Karpas-422 (cell line): ENCODE measurements at regions not wholly inside any gene's neighbourhood (a gene's known extent, or its start where the extent isn't known, plus 50 kb on each side); places are given as distances from the start of the nearest gene placed in this dataset.
"Not testable (repeated sequence)": the region's sequence is repeated elsewhere in the genome, so short reads cannot be mapped to it uniquely, and the experiment has no call there.

ENCODE experiments used
- DNase-seq: peaks from one replicate; pipeline ENCODE4 v3.0.0-alpha.2; 2015
- H2AFZ ChIP-seq: fragments of 200-600 bp; sonication (generic); 2 replicates; pipeline ENCODE4 v1.6.1; 2014; ENCODE audit warnings: antibody characterized with exemption, low read length, mixed read lengths
- H3K27ac ChIP-seq: fragments of 200-600 bp; sonication (generic); 2 replicates; pipeline ENCODE4 v1.5.1; 2014; ENCODE audit warnings: mild to moderate bottlenecking, low read length, moderate library complexity
- H3K27me3 ChIP-seq: fragments of 200-600 bp; sonication (generic); 2 replicates; pipeline ENCODE4 v1.6.1; 2014; ENCODE audit warnings: low read length, mixed read lengths
- H3K36me3 ChIP-seq: fragments of 200-600 bp; sonication (generic); 2 replicates; pipeline ENCODE4 v1.6.1; 2014; ENCODE audit warnings: low read length, mixed read lengths; ENCODE audit not compliant: insufficient read depth
- H3K4me1 ChIP-seq: fragments of 200-600 bp; sonication (generic); 2 replicates; pipeline ENCODE4 v1.6.1; 2014; ENCODE audit warnings: mild to moderate bottlenecking, low read length, mixed read lengths
- H3K4me2 ChIP-seq: fragments of 200-600 bp; sonication (generic); 2 replicates; pipeline ENCODE4 v1.6.1; 2014; ENCODE audit warnings: low read length, low read depth, mild to moderate bottlenecking; ENCODE audit not compliant: poor library complexity, severe bottlenecking
- H3K4me3 ChIP-seq: fragments of 200-600 bp; sonication (generic); 2 replicates; pipeline ENCODE4 v1.5.1; 2014; ENCODE audit warnings: mild to moderate bottlenecking, antibody characterized with exemption, low read length, mixed read lengths
- H3K79me2 ChIP-seq: fragments of 200-600 bp; sonication (generic); 2 replicates; pipeline ENCODE4 v1.6.1; 2014; ENCODE audit warnings: mild to moderate bottlenecking, low read length, mixed read lengths
- H3K9ac ChIP-seq: fragments of 200-600 bp; sonication (generic); 2 replicates; pipeline ENCODE4 v1.6.0; 2014; ENCODE audit warnings: low read length
- H3K9me2 ChIP-seq: fragments of 200-600 bp; sonication (generic), shearing (Covaris generic); replicated peaks from 2 replicates; pipeline ENCODE4 v1.6.0; 2014; ENCODE audit warnings: mild to moderate bottlenecking, low read length, moderate library complexity; ENCODE audit not compliant: insufficient read depth
- H3K9me3 ChIP-seq: fragments of 300-700, 200-600 bp; sonication (generic); 2 replicates; pipeline ENCODE4 v1.6.1; 2014; ENCODE audit warnings: low read length, mixed read lengths
- H4K20me1 ChIP-seq: fragments of 200-600 bp; sonication (generic); 2 replicates; pipeline ENCODE4 v1.6.1; 2014; ENCODE audit warnings: mild to moderate bottlenecking, antibody characterized with exemption, low read length, low read depth; ENCODE audit not compliant: insufficient read depth

GRCh38 chr2:111244864-111245263 lies 124.2 kb downstream of the BCL2L11 start:
- DNase-seq = no peak
- Histone ChIP-seq H3K79me2 (no peaks in the 10 kb centered on the region), H3K9me3 (no peaks in the 10 kb centered on the region), H3K27ac (no peak overlapping the region), H3K27me3 (no peaks in the 10 kb centered on the region), H3K4me2 (no peak overlapping the region), H3K9me2 (no peaks in the 10 kb centered on the region), H3K9ac (no peak overlapping the region), H3K4me3 (no peak overlapping the region), H2AFZ (no peak overlapping the region), H3K4me1 (no peaks in the 10 kb centered on the region), H4K20me1 (no peaks in the 10 kb centered on the region), H3K36me3 (no peaks in the 10 kb centered on the region)

- Histone ChIP-seq H3K4me1 (no peaks in the 10 kb centered on the region), H3K27me3 (no peaks in the 10 kb centered on the region), H3K27ac (no peak overlapping the region), H2AFZ (no peak overlapping the region), H3K4me3 (no peak overlapping the region), H3K4me2 (no peak overlapping the region), H3K9me3 (no peaks in the 10 kb centered on the region), H3K79me2 (no peaks in the 10 kb centered on the region), H3K36me3 (no peaks in the 10 kb centered on the region), H3K9me2 (no peaks in the 10 kb centered on the region), H4K20me1 (no peaks in the 10 kb centered on the region), H3K9ac (no peak overlapping the region)
- no peak for DNase-seq
These were observed 125.9 kb downstream of the BCL2L11 start for GRCh38 chr2:111246620-111247061.

GRCh38 chr2:111247491-111247890 lies 126.8 kb downstream of the BCL2L11 start:
- Histone ChIP-seq H3K9me2 (no peaks in the 10 kb centered on the region), H3K4me3 (no peak overlapping the region), H3K27ac (no peak overlapping the region), H3K36me3 (no peaks in the 10 kb centered on the region), H4K20me1 (no peaks in the 10 kb centered on the region), H3K9ac (no peak overlapping the region), H3K9me3 (no peaks in the 10 kb centered on the region; the same call in 1 of the 2 replicates), H2AFZ (no peak overlapping the region), H3K79me2 (no peaks in the 10 kb centered on the region), H3K4me1 (no peaks in the 10 kb centered on the region), H3K4me2 (no peak overlapping the region), H3K27me3 (no peaks in the 10 kb centered on the region)
- DNase-seq = no peak

- no peaks in the 10 kb centered on the region for H3K79me2 ChIP-seq
- H2AFZ ChIP-seq = no peak overlapping the region
- H3K9ac ChIP-seq = no peak overlapping the region
- H3K36me3 ChIP-seq = no peaks in the 10 kb centered on the region
- no peak overlapping the region for H3K4me2 ChIP-seq
- no peaks in the 10 kb centered on the region for H3K4me1 ChIP-seq
- no peak overlapping the region for H3K27ac ChIP-seq
- no peaks in the 10 kb centered on the region for H4K20me1 ChIP-seq
- no peak for DNase-seq
- no peaks in the 10 kb centered on the region for H3K27me3 ChIP-seq
- no peaks in the 10 kb centered on the region; the same call in 1 of the 2 replicates for H3K9me3 ChIP-seq
- no peak overlapping the region for H3K4me3 ChIP-seq
- H3K9me2 ChIP-seq = no peaks in the 10 kb centered on the region
These were observed 129.1 kb downstream of the BCL2L11 start for GRCh38 chr2:111249806-111250205.

DNA sequence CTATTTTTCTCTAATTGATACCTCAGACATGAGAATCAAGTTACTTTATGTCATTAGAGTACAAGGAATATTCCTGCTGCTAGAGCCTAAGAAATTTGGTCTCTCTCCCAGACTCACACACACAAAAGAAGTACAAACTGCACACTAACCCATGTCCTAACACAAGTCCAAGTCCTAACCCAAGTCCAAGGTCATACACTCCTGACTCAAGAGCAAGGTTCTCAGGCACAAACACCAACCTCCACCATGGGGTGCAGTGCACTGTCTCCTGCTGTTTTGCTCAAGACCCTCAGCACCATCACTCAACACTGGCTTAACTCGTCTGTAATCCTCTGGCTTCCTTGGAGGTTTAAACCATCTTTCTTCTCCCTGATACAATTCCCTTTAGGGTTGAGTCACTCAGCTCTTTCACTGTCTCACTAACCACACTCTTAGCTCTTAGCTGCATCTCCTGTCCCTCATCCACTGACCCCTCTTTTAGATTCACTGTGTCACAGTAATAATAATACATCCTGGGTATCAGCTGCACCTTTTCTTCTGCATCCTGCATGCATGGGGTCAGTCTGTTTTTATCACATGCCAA lies 129.8 kb downstream of the BCL2L11 start:
- H2AFZ ChIP-seq = no peak overlapping the region
- H4K20me1 ChIP-seq = no peaks in the 10 kb centered on the region
- H3K4me1 ChIP-seq = no peaks in the 10 kb centered on the region
- no peaks in the 10 kb centered on the region for H3K27me3 ChIP-seq
- no peak overlapping the region for H3K9ac ChIP-seq
- no peaks in the 10 kb centered on the region for H3K9me2 ChIP-seq
- no peak for DNase-seq
- H3K4me2 ChIP-seq = no peak overlapping the region
- H3K79me2 ChIP-seq = no peaks in the 10 kb centered on the region
- H3K4me3 ChIP-seq = no peak overlapping the region
- no peak overlapping the region for H3K27ac ChIP-seq
- H3K36me3 ChIP-seq = no peaks in the 10 kb centered on the region
- no peaks in the 10 kb centered on the region; the same call in 1 of the 2 replicates for H3K9me3 ChIP-seq

DNA sequence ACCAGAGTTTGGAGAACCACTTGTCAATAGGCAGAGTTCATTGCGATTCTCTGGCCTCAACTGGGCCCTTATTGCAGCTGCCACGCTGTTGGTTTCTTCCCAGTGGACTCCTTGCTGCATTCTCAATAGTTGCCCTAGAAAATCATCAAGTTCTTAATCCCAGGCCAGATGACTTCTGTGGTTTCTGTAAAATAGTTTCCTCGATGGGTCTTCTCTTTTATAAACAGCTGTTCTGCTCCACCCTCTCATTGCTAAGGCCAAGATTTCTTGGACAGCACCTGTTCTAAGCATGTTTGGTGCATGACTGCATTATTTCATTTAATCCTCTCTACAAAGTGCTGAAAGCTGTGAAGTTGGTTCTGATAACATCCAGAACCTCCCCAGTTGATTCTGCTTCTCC lies 131.0 kb downstream of the BCL2L11 start:
- Histone ChIP-seq H3K9me3 (no peaks in the 10 kb centered on the region; the same call in 1 of the 2 replicates), H3K4me1 (no peaks in the 10 kb centered on the region)

GRCh38 chr2:111252436-111252835 lies 131.7 kb downstream of the BCL2L11 start:
- H4K20me1 ChIP-seq = no peaks in the 10 kb centered on the region
- H3K4me3 ChIP-seq = no peak overlapping the region
- no peaks in the 10 kb centered on the region; the same call in 1 of the 2 replicates for H3K9me3 ChIP-seq
- no peak overlapping the region for H3K27ac ChIP-seq
- no peaks in the 10 kb centered on the region for H3K27me3 ChIP-seq
- H3K9me2 ChIP-seq = no peaks in the 10 kb centered on the region
- no peaks in the 10 kb centered on the region for H3K4me1 ChIP-seq
- no peaks in the 10 kb centered on the region for H3K36me3 ChIP-seq
- no peak overlapping the region for H3K4me2 ChIP-seq
- no peaks in the 10 kb centered on the region for H3K79me2 ChIP-seq
- no peak overlapping the region for H2AFZ ChIP-seq
- no peak for DNase-seq
- H3K9ac ChIP-seq = no peak overlapping the region

More for the DNA sequence above, 131.0 kb downstream of the BCL2L11 start:
- Histone ChIP-seq H4K20me1 (no peaks in the 10 kb centered on the region), H3K4me3 (no peak overlapping the region), H3K36me3 (no peaks in the 10 kb centered on the region), H2AFZ (no peak overlapping the region), H3K79me2 (no peaks in the 10 kb centered on the region), H3K27me3 (no peaks in the 10 kb centered on the region), H3K27ac (no peak overlapping the region), H3K9me2 (no peaks in the 10 kb centered on the region), H3K4me2 (no peak overlapping the region), H3K9ac (no peak overlapping the region)
- no peak for DNase-seq

- H3K27ac ChIP-seq, H3K27me3 ChIP-seq, DNase-seq, H3K9ac ChIP-seq, H3K4me3 ChIP-seq, H2AFZ ChIP-seq, H4K20me1 ChIP-seq, H3K9me2 ChIP-seq, H3K4me1 ChIP-seq, H3K79me2 ChIP-seq, H3K4me2 ChIP-seq, H3K36me3 ChIP-seq, H3K9me3 ChIP-seq: not testable (repeated sequence)
These were observed 134.2 kb downstream of the BCL2L11 start for GRCh38 chr2:111254916-111255315.
